ENCODE measurements at regions not wholly inside any gene's neighbourhood (a gene's known extent, or its start where the extent isn't known, plus 50 kb on each side); places are given as distances from the start of the nearest gene placed in this dataset.

DNA sequence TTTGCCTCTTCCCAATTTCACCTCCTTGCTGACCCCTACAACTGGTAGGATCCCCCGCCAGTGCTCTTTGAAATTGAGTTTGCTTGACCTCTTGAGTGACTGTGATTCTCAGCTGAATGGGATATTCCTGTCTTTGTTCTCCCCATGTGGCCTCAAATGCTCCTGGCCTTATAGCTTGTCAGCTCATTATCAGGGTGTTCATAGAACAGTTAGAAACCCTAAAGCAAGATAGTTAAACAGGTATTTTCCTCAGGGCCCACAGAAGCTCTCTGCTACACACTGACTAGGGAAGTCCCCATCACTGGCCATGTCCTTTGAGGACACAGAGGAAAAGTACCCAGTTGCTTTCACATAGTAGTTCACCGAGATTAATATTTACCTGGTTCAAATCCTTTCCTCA lies 211.5 kb upstream of the DTNBP1 start:
- TF ChIP-seq, protein P1, sequence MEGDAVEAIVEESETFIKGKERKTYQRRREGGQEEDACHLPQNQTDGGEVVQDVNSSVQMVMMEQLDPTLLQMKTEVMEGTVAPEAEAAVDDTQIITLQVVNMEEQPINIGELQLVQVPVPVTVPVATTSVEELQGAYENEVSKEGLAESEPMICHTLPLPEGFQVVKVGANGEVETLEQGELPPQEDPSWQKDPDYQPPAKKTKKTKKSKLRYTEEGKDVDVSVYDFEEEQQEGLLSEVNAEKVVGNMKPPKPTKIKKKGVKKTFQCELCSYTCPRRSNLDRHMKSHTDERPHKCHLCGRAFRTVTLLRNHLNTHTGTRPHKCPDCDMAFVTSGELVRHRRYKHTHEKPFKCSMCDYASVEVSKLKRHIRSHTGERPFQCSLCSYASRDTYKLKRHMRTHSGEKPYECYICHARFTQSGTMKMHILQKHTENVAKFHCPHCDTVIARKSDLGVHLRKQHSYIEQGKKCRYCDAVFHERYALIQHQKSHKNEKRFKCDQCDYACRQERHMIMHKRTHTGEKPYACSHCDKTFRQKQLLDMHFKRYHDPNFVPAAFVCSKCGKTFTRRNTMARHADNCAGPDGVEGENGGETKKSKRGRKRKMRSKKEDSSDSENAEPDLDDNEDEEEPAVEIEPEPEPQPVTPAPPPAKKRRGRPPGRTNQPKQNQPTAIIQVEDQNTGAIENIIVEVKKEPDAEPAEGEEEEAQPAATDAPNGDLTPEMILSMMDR (IDR thresholded peaks at IDR 0.05) = no peak
- TF ChIP-seq POLR2AphosphoS5 (IDR thresholded peaks at IDR 0.05) = no peak

Measured in breast epithelium (tissue), 3 donors.